GM19452 (cell line): ENCODE measurements at regions not wholly inside any gene's neighbourhood (a gene's known extent, or its start where the extent isn't known, plus 50 kb on each side); places are given as distances from the start of the nearest gene placed in this dataset.
"Not testable (repeated sequence)": the region's sequence is repeated elsewhere in the genome, so short reads cannot be mapped to it uniquely, and the experiment has no call there.

ENCODE experiments used
- ATAC-seq: cut with Tn5 transposase; IDR thresholded peaks from one replicate; pipeline ENCODE4 v1.9.1; 2021; ENCODE audit not compliant: unreplicated experiment

DNA sequence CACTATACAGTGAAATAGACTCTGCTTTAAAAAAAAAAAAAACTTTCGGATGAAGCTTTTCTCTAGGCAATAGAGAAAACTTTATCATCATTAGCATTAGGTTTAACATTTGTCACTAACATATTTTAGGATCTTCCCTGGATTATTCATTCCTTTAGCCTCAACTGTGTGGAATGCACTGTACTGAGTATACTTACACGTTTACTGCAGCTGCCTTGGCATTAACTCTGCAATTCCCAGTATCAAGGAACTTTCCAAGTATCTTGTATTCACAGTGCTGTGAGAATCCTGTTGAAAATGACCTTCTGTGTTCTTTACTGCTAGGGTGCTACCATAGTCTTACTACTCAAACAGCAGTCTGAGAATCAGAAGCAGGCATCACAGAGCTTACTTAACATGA is 328.2 kb upstream of the COL3A1 start:
- no peak for ATAC-seq

DNA sequence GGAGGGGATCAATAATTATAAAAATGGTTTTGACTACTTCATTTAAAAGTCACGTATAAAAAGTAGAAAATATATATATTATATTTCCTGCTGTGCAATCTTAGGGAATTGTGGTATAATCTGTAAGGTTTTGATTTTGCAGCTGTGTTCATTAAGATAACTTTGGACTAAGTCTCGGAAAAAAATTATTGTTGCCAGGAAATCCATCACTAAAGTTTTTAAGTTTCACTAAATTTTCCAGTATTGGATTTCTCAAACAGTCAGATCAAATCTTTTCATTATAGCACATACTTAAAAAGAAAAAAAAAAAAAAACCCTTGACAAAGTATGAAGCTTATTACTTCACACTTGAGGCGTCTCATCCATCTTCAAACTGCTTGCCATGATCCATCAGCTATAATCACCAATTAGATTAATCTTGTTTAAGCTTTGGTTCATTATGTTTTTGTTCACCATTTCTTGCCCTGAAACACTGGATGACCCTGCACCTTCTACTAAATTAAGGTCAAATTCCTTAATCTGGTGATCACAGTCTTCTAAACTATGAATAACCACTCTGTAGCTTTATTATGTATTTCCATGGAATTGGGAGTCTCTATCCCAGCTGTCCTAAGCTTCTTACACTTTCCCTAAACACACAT is 326.6 kb upstream of the COL3A1 start:
- ATAC-seq, result no peak

DNA sequence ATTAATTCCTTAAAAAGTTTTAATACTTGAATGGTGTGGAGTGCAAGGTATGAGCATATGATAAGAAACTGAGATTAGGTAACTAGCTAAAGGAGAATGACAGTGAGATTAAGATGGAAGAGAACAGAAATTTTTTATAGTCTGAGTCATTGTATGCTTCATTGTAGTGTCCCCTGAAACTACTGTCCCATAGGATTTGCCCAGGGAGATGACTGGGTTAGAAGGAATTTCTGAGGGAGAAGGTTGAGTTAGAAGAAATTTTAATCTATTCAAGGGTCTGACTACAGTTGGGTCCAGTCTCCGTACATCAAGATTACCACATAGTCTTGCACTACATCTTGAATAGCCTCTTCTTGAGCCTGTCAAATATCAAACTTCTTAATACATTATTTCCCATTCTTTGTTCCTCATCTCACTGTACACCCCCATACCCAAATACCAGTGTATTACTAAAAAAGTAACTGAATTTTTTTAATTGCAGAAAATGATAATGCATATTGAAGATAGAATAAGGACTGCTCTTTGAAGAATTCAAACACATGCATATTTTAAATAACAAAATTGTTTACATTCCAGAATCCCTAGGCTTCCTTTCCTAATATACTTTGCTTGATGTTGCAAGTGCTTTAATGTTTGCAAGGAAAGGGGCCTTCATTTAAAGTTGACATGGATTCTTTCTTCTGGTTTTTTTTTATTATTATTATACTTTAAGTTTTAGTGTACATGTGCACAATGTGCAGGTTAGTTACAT is 314.3 kb upstream of the COL3A1 start:
- no peak for ATAC-seq

DNA sequence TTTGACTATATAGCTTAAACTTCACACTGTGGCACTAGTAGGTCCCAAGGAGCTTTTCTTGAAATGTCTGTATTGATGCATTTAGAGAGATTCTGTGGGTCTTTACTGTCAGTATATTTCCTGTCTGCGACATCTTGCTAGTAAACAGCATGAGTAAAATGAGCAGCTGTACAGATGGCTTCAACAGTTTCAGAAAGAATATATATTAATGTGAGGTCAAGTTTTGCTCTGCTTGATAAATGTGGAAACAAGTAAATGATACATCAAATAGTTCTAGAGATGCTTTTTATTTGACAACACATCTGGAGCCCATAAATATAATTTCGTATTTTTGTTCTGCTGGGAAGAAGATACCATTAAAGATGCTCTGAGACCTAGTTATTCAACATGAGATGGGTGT is 310.9 kb upstream of the COL3A1 start:
- no peak for ATAC-seq

DNA sequence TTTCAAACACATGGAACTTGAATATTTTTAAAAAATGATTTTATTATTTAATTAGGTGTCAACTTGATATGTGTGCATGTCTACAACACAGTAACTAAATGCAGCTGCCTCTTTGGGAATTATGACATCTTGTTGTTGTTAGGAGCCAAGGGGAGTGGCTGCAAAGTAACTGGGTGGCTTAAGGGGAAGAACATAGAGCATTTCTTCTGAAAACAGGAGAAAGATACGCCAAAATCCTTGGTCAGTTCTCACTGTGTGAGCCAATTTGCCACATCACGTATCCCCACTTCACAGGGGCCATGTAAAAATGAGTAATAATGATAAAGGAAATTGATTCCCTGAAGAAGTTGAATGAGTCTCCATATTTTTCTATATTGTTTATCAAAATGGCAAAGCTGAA is 309.8 kb upstream of the COL3A1 start:
- ATAC-seq, result no peak

DNA sequence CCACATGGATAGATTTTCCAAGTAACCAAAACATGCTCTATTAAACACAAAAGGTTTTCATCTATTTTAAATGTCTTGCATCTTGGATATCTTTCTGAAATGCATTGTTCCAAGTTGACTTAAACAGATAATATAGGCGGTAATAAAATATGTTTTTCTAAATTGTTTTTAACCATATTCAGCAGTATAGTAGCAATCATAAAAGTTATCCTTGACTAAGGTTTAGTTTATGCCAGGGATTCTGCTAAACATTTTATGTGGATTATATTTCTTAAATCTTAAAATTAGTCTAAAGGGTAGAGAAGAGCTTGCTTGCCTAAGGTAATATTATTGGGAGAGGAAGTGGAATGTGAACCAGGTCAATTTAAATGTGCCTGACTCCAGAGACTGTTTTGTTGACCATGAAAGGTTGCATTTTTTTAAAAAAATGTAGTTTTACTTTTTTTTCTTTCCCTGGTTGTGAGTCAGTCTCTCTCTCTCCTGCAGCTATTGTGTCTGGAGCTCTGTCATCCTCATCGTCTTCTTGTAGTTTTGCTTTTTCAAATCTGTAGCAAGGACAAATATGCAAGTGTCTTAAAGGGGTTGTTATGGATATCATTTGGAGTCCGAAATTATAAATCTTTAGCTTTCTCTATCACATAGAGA is 309.1 kb upstream of the COL3A1 start:
- no peak for ATAC-seq

DNA sequence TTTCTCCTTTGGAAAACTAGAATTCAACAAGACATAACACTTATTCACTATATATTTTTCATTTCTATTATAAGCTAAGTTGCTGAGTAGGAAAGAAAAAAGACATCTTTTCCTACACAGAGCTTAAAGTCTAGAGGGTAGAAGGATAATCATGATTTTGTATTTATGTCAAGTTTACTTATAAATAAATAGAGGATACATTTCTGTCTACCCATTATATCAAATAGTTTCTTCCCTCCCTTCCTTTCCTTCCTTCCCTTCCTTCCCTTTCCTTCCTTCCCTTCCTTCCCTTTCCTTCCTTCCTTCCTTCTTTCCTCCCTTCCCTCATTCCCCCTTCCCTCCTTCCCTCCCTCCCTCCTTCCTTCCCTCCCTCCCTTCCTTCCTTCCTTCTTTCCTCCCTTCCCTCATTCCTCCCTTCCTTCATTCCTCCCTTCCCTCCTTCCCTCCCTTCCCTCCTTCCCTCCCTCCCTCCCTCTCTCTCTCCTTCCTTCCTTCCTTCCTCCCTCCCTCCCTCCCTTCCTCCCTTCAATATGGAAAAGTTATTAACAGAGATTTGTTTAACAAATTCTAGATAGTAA is 308.4 kb upstream of the COL3A1 start:
- no peak for ATAC-seq

DNA sequence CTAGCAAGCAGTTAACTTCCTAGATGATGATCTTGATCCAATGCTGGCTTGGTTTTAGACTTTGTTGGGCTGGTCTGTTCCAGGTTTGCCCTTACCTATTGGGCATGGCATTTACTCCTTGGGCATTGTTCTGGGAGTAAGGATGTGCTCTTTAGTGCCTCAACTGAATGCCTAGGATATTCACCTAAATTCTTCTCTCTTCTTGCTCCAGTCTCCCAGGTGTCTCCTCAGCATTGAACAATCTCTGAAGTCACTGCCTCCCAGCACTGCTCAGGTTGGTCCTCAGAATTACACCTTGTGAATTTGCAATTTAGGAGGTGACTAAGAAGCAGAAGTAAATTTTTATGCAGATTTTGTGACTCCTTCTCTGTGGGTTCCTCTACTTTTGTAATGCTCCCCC is 307.7 kb upstream of the COL3A1 start:
- no peak for ATAC-seq

DNA sequence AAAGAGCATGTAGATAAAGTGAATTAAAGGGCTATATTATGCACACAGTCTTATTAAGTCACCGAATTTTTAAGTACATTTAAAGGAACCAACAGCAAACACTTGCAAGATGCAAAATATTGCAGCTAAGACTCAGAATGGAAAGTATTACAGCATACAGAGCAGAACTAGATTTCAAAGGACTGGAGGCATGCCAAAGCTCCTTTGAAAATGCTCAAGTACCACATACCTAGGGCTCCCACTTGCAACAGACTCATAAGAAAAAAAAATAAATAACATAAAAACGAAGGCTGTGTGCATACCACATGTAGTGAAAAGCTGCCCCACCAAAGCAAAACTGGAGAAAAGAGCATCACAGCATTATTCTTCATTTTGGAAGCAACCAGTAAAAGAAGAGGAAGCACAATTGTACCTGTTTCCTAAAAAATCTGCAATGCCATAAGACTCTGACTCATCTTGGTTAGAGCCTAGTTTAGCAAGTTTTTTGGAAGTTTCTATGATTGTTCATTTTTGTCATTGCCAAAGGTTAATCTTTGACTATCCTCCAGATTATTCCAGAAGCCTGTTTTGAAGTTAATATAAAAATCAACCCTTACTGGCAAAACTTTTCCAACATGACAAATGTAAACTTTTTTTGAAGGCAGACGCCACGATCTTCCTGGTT is 306.0 kb upstream of the COL3A1 start:
- no peak for ATAC-seq

DNA sequence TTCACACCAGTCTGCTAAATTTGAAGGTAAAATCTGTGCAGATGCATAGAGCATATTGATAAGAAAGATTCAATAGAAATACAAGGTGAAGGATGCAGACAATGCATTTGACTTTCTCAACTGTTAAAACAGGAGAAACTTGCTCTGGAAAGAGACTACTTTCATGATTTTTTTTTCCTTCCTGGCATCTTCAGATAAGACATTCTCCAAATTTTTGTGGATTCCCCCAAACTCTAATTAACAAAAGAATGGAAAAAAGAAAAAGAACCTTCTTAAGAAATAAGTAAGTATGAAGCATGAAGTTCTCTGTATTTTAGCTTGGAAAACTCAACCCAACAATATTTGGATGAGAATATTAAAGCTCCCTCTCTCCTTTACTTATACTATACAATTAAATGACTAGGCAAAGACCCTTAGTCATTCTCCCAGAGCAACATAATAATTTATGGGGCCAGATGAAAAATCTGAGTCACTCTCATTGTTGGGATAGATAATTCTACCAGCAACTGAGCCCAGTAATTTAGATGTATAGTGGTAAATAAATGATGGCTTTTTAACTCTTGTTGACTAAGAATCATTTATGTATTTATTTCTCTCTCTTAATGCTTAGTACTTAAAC is 298.7 kb upstream of the COL3A1 start:
- no peak for ATAC-seq

DNA sequence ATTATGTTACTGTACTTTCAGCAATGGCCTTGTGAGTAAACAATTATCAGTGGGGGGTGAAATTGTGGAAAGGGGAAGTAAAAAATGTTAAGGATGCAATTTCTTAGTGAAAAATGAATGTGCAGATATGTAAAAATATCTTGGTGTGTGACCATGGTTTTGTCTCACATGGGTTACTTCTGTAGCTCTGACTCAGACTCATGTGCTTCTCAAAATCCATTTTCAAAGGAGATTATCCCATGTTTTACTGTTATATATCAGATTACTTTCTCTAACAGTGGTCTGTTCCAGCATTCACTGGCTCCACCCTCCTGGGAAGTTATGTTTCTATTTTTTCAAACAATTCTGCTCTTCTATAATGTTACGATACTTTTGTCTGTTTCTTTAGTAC is 298.2 kb upstream of the COL3A1 start:
- no peak for ATAC-seq

DNA sequence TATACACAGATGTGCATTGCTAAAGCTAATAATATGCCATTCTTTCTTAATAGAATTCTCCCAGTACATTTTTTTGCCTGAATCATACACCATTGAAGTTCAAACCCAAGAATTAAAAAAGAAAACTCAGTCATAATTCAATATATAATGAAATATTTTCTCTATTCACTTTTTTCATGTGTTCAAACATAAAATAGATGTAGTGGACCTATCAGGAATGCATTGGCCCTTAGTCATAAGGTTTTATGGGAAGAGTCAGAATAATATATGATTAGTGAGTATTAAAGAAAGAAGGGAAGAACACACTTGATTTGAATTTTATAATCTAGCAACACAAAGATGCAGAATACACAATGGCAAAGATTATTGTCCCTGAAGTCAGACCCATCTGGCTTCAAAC is 297.0 kb upstream of the COL3A1 start:
- no peak for ATAC-seq

DNA sequence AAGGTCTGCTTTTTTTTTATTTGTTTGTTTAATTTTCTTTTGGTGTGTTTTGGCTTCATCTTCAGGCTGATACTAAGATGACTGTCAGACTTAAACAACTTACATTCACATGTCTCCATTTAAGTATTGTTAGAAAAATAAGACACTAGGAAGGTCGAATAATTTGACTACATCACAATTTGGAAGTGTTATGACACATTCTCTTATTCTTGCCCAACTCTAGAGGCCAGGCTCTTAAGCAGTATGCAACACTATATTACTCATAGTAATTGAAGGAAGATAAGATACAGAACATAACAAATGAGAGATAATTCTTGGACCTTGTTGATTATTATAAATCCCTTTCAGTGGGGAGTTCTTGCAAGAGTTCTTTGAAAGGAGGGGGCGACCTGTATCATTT is 295.3 kb upstream of the COL3A1 start:
- ATAC-seq, result no peak

DNA sequence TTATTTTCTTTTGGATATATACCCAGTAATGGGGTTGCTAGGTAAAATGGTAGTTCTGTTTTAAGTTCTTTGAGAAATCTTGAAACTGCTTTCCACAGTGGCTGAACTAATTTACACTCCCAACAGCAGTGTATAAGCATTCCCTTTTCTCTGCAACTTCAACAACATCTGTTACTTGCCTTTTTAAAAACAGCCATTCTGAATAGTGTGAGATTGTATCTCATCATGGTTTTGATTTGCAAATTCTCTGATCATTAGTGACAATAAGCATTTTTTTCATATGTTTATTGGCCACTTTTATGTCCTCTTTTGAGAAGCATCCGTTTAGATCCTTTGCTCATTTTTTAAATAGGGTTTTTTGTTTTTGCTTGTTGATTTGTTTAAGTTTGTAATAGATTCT is 291.3 kb upstream of the COL3A1 start:
- no peak for ATAC-seq

DNA sequence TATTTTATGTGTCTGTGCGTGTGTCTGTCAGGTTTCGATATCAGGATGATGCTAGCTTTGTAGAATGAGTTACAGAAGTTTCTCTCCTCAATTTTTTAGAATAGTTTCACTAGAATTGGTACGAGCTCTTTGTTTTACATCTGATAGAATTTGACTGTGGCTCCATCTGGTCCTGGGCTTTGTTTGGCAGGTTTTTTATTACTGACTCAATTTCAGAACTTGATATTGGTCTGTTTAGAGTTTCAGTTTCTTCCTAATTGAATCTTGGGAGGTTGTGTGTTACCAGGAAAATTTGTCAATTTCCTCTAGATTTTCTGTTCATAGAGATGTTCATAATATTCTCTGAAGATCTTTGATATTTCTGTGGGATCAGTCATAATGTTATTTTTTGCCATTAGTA is 289.4 kb upstream of the COL3A1 start:
- ATAC-seq, result no peak

DNA sequence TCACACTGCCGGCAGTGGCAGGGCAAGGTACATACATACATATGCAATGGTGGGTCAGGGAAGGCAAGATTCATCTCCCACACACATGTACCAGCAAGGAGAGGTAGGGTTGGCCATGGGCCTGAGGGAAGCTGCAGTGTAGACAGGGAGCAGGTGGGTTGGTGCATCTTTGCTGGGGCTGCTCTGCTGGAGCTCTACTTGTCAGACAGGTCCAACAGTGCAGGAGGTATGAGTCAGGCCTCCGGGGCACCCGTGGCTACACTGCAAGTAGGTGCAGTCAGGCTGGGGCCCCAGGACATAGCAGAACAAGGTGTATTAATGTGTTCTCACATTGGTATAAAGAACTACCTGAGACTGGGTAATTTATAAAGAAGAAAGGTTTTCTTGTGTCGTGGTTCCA is 281.1 kb upstream of the COL3A1 start:
- ATAC-seq, result no peak

DNA sequence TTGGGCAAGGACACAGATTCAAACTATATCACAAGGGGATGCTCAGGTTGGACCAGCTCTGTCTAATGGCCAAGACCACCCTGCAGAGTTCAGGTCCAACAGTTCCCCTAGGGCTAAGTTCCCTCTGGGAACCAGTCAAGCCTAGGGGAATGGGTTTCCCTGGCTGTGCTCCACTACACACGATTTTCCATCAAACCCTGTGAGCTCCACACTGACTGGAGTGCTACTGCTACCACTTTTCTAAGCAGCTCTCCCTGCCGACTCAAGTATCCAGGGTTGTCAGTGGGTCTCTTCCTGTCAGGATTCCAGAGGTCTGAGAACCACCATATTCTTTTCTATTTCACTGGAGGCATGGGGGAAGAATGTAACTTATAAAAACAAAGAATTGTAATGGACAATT is 280.4 kb upstream of the COL3A1 start:
- ATAC-seq, result no peak

DNA sequence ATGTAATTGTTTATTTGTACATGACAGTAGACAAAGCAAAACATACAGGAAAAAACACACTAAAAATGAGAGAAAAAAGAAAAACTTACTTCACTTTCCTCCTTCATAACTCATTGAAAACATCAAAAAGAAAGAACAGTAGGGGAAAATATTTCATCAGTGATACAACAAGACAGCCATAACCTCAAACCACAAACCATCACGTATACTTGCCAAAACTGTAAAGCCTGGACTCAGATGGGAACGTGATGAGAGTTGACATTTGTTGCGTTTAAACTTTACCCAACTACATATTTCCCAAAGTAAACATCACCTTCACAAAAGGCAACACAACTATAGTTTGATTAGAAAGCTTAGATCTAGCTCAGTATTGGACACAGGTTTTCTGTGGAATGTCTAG is 278.2 kb upstream of the COL3A1 start:
- ATAC-seq, result no peak

DNA sequence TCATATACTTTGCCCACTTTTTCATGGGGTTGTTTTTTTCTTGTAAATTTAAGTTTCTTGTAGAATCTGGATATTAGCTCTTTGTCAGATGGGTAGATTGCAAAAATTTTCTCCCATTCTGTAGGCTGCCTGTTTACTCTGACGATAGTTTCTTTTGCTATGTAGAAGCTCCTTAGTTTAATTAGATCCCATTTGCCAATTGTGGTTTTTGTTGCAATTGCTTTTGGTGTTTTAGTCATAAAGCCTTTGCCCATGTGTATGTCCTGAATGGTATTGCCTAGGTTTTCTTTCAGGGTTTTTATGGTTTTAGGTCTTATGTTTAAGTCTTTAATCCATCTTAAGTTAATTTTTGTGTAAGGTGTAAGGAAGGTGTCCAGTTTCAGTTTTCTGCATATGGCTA is 276.0 kb upstream of the COL3A1 start:
- ATAC-seq, result not testable (repeated sequence)

DNA sequence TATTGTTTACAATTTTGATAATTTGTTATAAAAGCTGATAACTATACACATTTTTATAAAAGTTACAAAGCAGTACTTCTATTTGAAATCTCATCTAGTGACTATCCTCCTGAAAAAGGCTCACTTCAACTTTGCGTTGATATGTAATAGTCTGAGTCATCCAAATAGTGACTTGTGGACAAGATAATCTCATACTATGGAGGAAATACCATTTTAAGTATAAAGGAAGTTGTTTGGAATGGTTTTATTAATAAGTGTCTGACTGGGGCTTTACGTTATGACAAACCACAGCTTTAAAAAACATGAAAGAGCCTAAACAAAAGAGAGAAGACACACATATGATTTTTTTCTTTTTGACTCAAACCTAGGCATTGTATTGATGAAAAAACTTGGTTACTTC is 272.3 kb upstream of the COL3A1 start:
- ATAC-seq, result no peak

DNA sequence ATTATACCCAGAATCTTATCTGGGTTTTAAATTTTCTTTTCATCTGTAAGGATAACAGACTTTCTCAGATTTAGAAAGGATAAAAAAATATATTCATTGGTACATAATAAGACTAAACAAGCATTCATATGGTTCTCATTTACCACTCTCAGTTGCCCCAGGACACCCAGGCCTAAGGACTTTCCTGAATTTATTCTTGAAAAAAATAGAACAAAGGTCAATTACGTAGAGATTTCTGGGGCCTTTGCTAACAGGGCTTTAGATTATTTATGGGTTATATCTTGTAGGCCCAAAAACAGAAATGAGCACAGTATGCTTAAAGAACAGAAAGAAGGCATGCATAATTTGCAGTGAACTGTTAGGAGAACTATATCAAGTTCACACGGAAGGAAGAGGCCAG is 269.0 kb upstream of the COL3A1 start:
- ATAC-seq, result no peak
